ENCODE measurements at regions not wholly inside any gene's neighbourhood (a gene's known extent, or its start where the extent isn't known, plus 50 kb on each side); places are given as distances from the start of the nearest gene placed in this dataset.

GRCh38 chr3:150070271-150070670, 99.6 kb upstream of the PFN2 start:
- TF ChIP-seq CTCF (IDR thresholded peaks at IDR 0.05), result no peak

GRCh38 chr3:150069633-150070032, 98.9 kb upstream of the PFN2 start:
- no peak for TF ChIP-seq CTCF (IDR thresholded peaks at IDR 0.05)

GRCh38 chr3:150069154-150069527, 98.4 kb upstream of the PFN2 start:
- TF ChIP-seq CTCF (IDR thresholded peaks at IDR 0.05), result no peak

- no peak for TF ChIP-seq CTCF (IDR thresholded peaks at IDR 0.05)
These were observed 97.9 kb upstream of the PFN2 start for GRCh38 chr3:150068440-150069153.

- TF ChIP-seq CTCF (IDR thresholded peaks at IDR 0.05), result no peak
These were observed 96.9 kb upstream of the PFN2 start for GRCh38 chr3:150067561-150067960.

GRCh38 chr3:150064971-150065370, 94.3 kb upstream of the PFN2 start:
- TF ChIP-seq CTCF (IDR thresholded peaks at IDR 0.05), result no peak

GRCh38 chr3:150063237-150063636, 92.5 kb upstream of the PFN2 start:
- no peak for TF ChIP-seq CTCF (IDR thresholded peaks at IDR 0.05)

- TF ChIP-seq CTCF (IDR thresholded peaks at IDR 0.05), result no peak
These were observed 91.8 kb upstream of the PFN2 start for GRCh38 chr3:150062492-150062891.

Data from LNCAP (cell line).